HG03342 (cell line): ENCODE measurements at regions not wholly inside any gene's neighbourhood (a gene's known extent, or its start where the extent isn't known, plus 50 kb on each side); places are given as distances from the start of the nearest gene placed in this dataset.
"Not testable (repeated sequence)": the region's sequence is repeated elsewhere in the genome, so short reads cannot be mapped to it uniquely, and the experiment has no call there.

Source experiments
- ATAC-seq: cut with Tn5 transposase; IDR thresholded peaks from one replicate; pipeline ENCODE4 v1.9.1; 2021; ENCODE audit warnings: mild to moderate bottlenecking, moderate library complexity; ENCODE audit not compliant: unreplicated experiment

DNA sequence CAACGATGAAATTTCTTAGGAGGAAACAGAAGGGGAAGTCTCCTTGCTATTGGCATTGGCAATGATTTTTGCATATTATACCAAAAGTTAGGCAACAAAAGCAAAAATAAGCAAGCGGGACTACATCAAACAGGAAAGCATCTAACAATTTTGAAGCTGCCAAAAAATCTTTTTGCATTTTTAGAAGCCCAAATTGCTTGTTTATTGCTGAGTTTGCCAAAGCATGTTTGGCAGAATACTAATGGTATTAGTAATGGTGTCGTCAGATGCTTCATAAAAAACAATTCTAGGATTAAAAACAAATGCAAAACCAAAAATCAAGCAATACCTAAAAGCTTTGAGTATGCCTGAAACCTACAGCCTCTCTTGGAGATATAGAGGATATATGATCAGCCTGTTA lies 80.0 kb downstream of the GALR1 start:
- ATAC-seq = no peak

- no peak for ATAC-seq
These were observed 85.2 kb downstream of the GALR1 start for GRCh38 chr18:77334876-77335275.

DNA sequence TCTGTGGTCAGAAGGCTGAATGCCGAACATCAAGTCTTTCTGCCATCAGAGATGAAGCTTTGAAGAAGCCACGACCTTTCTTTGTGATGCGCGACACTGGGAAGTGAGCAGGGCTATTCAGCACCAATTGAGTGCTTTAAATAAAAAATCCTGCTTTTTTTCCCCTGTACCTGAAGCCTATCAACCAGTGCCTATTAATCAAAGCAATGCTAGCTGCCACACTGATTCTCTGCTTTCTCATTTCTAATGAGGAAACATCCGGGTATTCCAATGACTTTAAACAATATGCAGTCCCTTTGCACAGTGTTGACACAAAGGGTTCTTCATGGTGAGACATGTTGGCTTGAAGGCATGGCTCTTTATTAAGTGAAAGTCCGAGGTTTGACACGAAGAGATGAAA lies 88.0 kb downstream of the GALR1 start:
- no peak for ATAC-seq

DNA sequence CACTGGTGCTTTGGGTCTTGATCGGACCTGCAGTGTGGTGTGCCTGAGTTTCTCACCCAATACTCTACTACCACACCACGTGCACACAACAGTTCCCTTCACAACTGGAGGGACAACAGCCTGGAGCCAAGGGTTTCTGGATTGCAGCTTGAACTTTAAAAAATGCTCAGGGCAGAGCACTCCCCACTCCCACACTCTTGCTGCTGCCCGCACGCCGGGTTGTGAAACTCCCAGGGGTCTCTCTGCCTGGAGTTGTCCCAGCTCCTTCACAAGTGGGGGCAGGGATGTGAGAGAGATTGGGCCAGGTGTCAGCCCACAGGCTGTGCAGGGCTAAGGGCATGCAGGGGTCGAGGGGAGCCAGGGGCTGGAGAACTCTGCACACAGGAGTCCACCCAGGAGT lies 89.4 kb downstream of the GALR1 start:
- no peak for ATAC-seq

DNA sequence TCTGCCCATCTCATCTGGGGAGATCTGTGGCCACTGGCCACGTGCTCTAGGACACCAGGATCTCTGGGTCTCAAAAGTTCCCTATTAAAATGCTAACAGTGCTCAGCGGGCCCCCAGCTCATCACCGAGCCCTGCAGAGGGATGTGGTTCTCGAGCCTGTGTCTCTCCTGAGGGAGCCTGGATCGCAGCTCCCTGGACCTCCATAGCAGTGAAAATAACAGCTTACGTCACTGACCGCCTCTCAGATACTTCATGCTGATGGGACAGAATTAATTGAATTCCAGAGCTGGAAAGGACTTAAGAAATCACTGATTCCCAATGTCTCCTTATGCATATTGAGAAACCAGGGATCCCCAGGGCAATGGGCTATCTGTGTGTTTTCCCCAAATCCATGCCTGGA lies 90.0 kb downstream of the GALR1 start:
- no peak for ATAC-seq

- ATAC-seq = no peak
These were observed 91.2 kb downstream of the GALR1 start for GRCh38 chr18:77340815-77341214.

- no peak for ATAC-seq
These were observed 92.1 kb downstream of the GALR1 start for GRCh38 chr18:77341527-77342325.

DNA sequence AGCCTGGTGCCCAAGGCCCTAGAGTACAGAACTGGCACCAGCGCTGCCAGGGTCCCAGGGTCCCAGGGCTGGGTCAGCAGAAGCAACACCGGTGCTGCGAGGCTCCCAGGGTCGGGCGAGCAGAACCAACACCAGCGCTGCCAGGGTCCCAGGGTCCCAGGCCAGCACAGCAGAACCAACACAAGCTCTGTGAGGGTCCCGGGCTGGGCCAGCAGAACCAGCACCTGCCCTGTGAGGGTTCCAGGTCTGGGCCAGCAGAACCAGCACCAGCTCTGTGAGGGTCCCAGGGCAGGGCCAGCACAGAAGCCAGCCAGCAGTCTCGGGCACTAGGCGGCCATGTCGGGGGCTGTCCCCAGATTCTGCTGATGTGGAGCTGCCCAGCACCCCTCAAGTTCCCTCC lies 93.1 kb downstream of the GALR1 start:
- no peak for ATAC-seq

DNA sequence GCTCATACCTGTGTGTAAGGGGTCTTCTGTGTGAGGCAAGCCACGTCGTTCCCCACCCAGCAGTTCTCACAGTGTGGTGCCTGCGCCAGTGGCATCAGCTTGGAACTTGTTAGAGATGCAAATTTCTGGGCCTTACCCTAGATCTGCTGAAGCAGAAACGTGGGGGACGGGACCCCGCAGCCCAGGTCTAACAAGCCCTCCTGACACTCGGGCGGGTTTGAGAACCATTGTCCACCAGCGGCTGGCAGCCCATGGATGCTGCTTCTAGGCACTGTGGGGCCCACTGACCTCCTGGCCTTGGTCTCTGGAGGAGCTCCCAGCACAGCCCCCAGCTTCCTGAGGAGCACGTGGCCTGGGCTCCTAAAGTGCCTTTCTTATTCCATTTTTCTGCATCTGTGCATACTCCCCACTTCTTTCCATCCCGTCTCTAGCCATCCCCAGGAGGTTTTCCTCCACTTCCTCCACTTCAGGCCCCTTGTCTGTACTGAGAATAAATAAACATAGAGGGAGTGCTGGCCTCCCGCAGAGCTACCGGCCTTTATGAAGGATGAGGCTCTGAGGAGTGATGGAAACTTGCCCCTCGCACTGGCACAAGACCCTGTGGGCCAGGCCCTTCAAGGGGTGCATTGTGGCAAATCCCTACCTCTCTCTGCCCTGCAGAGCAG lies 94.3 kb downstream of the GALR1 start:
- ATAC-seq = no peak

GRCh38 chr18:77344786-77345500 lies 95.3 kb downstream of the GALR1 start:
- ATAC-seq = no peak

- ATAC-seq = no peak
These were observed 96.7 kb downstream of the GALR1 start for GRCh38 chr18:77346208-77346810.

- not testable (repeated sequence) for ATAC-seq
These were observed 103.7 kb downstream of the GALR1 start for GRCh38 chr18:77353349-77353748.

DNA sequence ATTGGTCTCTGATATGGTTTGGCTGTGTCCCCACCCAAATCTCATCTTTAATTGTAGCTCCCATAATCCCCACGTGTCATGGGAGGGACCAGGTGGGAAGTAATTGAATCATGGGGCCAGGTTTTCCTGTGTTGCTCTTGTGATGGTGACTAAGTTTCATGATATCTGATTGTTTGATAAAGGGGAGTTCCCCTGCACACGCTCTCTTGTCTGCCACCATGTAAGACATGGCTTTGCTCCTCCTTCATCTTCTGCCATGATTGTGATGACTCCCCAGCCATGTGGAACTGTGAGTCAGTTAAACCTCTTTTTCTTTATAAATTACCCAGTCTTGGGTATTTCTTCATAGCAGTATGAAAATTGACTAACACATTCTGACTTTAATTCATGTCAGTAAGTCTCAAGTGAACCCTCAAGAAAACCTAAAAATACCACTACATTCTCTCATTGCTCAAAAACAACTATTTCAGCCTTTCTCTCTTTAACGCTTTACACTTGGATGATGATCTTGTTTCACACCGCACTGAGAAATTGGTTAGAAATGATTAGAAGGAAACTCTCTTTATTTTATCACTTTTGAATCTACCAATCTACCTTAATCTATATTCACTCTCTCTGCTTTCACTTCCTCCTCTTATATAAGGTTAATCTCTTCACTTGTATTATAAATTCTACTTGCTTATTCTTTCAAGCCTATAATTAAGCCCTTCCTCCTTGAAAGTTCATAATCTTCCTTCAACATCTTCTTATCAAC lies 110.1 kb downstream of the GALR1 start:
- no peak for ATAC-seq

DNA sequence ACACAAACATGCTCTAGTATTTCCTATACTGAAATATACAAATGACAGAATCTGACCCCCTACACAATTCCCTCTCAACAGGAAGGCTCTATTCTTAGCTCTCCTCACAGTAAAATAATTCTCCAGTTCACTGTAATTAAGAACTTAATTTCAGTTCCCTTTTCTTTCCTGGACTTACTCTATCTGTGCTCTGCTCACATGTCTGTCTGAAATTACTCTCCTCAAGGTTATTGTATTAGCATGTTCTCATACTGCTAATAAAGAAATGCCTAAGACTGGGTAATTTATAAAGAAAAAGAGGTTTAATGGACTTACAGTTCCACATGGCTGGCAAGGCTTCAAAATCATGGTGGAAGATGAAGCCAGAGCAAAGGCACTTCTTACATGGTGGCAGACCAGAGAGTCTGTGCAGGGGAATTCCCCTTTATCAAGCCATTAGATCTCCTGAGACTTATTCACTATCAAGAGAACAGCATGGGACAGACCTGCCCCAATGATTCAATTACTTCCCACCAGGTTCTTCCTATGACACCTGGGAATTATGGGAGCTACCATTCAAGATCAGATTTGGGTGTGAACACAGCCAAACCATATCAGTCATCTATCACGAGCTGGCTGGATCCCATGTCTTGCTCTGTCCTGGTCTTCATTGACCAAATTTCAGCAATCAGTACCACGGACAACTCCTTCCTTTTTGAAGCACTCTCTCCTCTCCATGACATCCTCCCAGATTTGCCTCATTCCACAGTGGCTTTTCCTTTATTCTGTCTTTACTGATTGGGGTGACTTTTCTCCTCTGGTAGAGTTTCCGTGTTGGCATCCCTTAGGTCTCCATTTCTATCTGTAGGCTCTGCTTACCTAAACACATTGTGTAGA lies 110.9 kb downstream of the GALR1 start:
- no peak for ATAC-seq

- ATAC-seq = no peak
These were observed 111.7 kb downstream of the GALR1 start for GRCh38 chr18:77361382-77361781.

GRCh38 chr18:77365667-77366066 lies 116.0 kb downstream of the GALR1 start:
- no peak for ATAC-seq

DNA sequence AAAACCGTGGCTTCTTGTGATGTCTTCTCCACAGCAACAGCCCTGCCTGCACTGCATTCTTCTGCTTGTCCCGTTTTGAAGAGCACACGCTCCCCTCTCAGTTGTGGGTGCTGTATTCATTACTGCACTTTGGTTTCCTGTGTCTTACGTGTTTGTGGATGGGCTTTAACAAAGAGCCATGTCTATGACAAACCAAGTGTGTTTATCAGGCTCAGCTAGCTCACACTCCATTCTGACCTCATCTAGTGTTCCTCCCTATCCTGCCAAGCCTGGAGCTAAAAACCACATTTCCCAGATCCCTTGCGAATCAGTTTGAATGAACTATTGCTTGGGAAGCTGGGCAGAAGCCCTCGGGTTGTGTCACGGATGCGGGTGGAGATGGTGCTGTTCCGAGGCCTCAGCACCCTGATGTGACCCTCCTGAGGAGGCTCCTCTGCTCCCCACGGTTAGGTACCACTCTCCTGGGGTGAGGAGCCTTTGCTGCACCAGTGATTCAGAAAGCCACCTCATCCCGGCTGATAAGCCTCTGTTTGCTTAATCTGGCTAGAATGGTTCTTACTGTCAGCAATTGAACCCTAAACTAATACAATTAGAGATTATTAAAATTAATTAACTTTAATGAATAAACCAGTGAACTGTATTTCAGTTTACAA lies 116.5 kb downstream of the GALR1 start:
- no peak for ATAC-seq

- no peak for ATAC-seq
These were observed 117.3 kb downstream of the GALR1 start for GRCh38 chr18:77366720-77367641.
